HUES48 (cell line): ENCODE measurements at regions not wholly inside any gene's neighbourhood (a gene's known extent, or its start where the extent isn't known, plus 50 kb on each side); places are given as distances from the start of the nearest gene placed in this dataset.

Experiments used
- H3K27ac ChIP-seq: one replicate; pipeline ENCODE4 v1.7.0; 2013; ENCODE audit warnings: low read depth, low read length, inconsistent platforms
- H3K27me3 ChIP-seq: 2 replicates; pipeline ENCODE4 v1.6.1; 2013; ENCODE audit warnings: mild to moderate bottlenecking, low read length; ENCODE audit not compliant: control insufficient read depth, insufficient read depth
- H3K36me3 ChIP-seq: 2 replicates; pipeline ENCODE4 v1.6.1; 2013; ENCODE audit warnings: low read length; ENCODE audit not compliant: control insufficient read depth, insufficient read depth
- H3K4me1 ChIP-seq: 2 replicates; pipeline ENCODE4 v1.6.1; 2013; ENCODE audit warnings: mild to moderate bottlenecking, low read length; ENCODE audit not compliant: control insufficient read depth, insufficient read depth
- H3K4me3 ChIP-seq: 2 replicates; pipeline ENCODE4 v1.5.1; 2013; ENCODE audit warnings: mild to moderate bottlenecking, low read depth, low read length
- H3K9ac ChIP-seq: 2 replicates; pipeline ENCODE4 v1.6.1; 2013; ENCODE audit warnings: mild to moderate bottlenecking, low read depth, low read length, moderate library complexity
- H3K9me3 ChIP-seq: 2 replicates; pipeline ENCODE4 v1.6.1; 2013; ENCODE audit warnings: low read length; ENCODE audit not compliant: control insufficient read depth, insufficient read depth

- Histone ChIP-seq H3K9ac (no peak overlapping the region), H3K36me3 (no peaks in the 10 kb centered on the region), H3K27me3 (no peaks in the 10 kb centered on the region), H3K9me3 (no peaks in the 10 kb centered on the region), H3K4me1 (no peaks in the 10 kb centered on the region), H3K4me3 (no peak overlapping the region), H3K27ac (no peak overlapping the region)
Measured at GRCh38 chr2:83665894-83666293, 793.2 kb downstream of the SUCLG1 start.

- Histone ChIP-seq H3K36me3 (no peaks in the 10 kb centered on the region), H3K27ac (no peak overlapping the region), H3K4me1 (no peaks in the 10 kb centered on the region), H3K9me3 (no peaks in the 10 kb centered on the region), H3K9ac (no peak overlapping the region), H3K4me3 (no peak overlapping the region), H3K27me3 (no peaks in the 10 kb centered on the region)
Measured at GRCh38 chr2:83665154-83665553, 793.9 kb downstream of the SUCLG1 start.

GRCh38 chr2:83661711-83662110 lies 797.4 kb downstream of the SUCLG1 start:
- H3K4me1 ChIP-seq = no peaks in the 10 kb centered on the region
- no peaks in the 10 kb centered on the region for H3K9me3 ChIP-seq
- no peak overlapping the region for H3K27ac ChIP-seq
- no peak overlapping the region for H3K4me3 ChIP-seq
- H3K36me3 ChIP-seq = no peaks in the 10 kb centered on the region
- no peak overlapping the region for H3K9ac ChIP-seq
- H3K27me3 ChIP-seq = no peaks in the 10 kb centered on the region

GRCh38 chr2:83654091-83654611 lies 804.9 kb downstream of the SUCLG1 start:
- Histone ChIP-seq H3K9me3 (no peaks in the 10 kb centered on the region), H3K4me3 (no peak overlapping the region), H3K9ac (no peak overlapping the region), H3K27ac (no peak overlapping the region), H3K36me3 (no peaks in the 10 kb centered on the region), H3K4me1 (no peaks in the 10 kb centered on the region), H3K27me3 (no peaks in the 10 kb centered on the region)

DNA sequence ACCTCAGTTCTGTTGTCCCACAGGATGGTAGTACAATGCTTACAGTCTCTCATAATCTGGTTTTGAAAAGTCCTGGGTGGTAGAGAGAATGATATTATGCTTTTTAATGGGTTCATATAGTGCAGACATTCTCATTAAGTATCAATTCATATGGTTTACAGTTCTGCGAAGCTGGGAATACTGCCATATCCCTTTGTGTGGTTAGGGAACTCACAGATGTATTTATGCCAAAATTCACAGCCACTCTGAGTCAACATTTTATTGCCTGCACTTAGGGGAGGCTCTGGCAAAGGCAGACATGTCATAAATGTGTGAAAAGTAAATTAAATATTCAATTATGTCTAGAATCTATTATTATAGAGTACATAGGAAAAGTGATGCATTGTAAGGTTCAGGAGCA lies 808.2 kb downstream of the SUCLG1 start:
- no peaks in the 10 kb centered on the region for H3K4me1 ChIP-seq
- no peak overlapping the region for H3K9ac ChIP-seq
- no peak overlapping the region for H3K27ac ChIP-seq
- H3K36me3 ChIP-seq = no peaks in the 10 kb centered on the region
- H3K4me3 ChIP-seq = no peak overlapping the region
- no peaks in the 10 kb centered on the region for H3K9me3 ChIP-seq
- no peaks in the 10 kb centered on the region for H3K27me3 ChIP-seq

DNA sequence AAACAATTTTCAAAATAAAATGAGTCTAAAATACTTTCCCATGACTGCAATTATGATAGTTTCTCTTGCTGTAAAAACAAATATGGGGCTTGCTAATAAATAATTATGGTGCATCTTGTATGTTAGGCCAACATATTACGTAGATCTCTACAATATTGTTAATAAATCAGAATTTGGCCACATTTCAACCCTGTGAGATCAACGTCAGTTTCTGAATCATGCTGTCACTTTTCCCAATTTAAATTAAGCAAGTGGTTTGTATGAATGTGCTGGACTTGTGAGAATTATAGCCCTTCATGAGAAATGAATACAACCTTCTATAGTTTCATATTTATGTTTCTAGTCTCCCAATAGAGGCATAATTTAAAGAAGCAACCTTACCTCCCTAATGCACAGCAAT lies 808.9 kb downstream of the SUCLG1 start:
- no peak overlapping the region for H3K27ac ChIP-seq

DNA sequence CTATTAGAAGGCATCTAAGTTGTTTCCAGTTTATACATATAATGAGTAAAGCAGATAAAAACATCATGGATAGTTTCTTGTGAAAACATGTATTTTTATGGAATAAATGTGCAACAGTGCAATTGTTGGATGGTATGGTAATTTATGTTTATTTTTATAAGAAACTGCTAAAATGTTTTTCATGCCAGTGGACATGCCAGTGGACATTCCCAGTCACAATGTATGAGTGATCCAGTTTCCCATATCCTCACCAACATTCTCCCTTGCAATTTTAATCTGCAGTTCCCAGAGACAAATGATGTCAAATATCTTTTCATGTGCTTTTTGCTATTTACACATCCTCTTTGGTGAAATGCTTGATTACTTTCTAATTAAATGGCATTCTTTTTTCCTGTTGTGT lies 818.6 kb downstream of the SUCLG1 start:
- no peaks in the 10 kb centered on the region for H3K36me3 ChIP-seq
- H3K4me3 ChIP-seq = no peak overlapping the region
- no peak overlapping the region for H3K9ac ChIP-seq
- H3K9me3 ChIP-seq = no peaks in the 10 kb centered on the region
- H3K27ac ChIP-seq = no peak overlapping the region
- no peaks in the 10 kb centered on the region for H3K27me3 ChIP-seq
- no peaks in the 10 kb centered on the region for H3K4me1 ChIP-seq

More for the DNA sequence above, 808.9 kb downstream of the SUCLG1 start:
- Histone ChIP-seq H3K9me3 (no peaks in the 10 kb centered on the region), H3K36me3 (no peaks in the 10 kb centered on the region), H3K27me3 (no peaks in the 10 kb centered on the region), H3K4me3 (no peak overlapping the region), H3K4me1 (no peaks in the 10 kb centered on the region), H3K9ac (no peak overlapping the region)

DNA sequence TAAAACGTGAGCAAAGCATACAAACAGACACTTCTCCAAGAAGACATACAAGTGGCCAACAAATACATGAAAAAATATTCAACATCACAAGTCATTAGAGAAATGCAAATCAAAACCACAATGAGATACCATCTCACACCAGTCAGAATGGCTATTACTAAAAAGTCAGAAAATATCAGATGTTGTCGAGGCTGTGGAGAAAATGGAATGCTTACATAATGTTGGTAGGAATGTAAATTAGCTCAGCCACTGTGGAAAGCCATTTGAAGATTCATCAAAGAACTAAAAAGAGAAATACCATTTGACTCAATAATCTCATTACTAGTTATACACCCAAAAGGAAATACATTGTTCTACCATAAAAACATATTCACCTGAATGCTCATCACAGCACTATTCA lies 825.7 kb downstream of the SUCLG1 start:
- Histone ChIP-seq H3K27me3 (no peaks in the 10 kb centered on the region), H3K9me3 (no peaks in the 10 kb centered on the region), H3K27ac (no peak overlapping the region), H3K36me3 (no peaks in the 10 kb centered on the region), H3K4me3 (no peak overlapping the region), H3K9ac (no peak overlapping the region), H3K4me1 (no peaks in the 10 kb centered on the region)

DNA sequence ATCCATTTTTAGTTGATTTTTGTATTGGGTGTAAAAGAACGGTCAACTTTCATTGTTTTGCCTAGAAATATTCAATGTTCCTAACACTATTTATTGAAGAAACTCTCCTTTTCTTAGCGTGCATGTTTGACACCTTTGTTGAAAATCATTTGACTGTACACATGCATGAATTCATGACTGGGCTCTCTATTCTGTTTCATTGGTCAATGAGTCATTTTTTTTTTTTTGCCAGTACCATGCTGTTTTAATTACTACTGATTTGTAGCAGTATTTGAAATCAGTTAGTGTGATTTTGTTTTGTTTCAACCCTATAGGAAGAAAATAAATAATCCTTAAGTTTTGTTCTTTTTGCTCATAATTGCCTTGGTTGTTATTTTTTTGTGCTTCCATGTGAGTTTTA lies 828.7 kb downstream of the SUCLG1 start:
- H3K27me3 ChIP-seq = no peaks in the 10 kb centered on the region
- H3K4me1 ChIP-seq = no peaks in the 10 kb centered on the region
- no peak overlapping the region for H3K27ac ChIP-seq
- H3K9me3 ChIP-seq = no peaks in the 10 kb centered on the region
- no peak overlapping the region for H3K9ac ChIP-seq
- no peak overlapping the region for H3K4me3 ChIP-seq
- H3K36me3 ChIP-seq = no peaks in the 10 kb centered on the region

GRCh38 chr2:83615511-83615910 lies 843.6 kb downstream of the SUCLG1 start:
- no peak overlapping the region for H3K27ac ChIP-seq
- H3K9me3 ChIP-seq = peaks cover 3% of the 10 kb centered on the region; the same call in 1 of the 2 replicates
- no peaks in the 10 kb centered on the region for H3K4me1 ChIP-seq
- H3K9ac ChIP-seq = no peak overlapping the region
- no peaks in the 10 kb centered on the region for H3K36me3 ChIP-seq
- H3K27me3 ChIP-seq = no peaks in the 10 kb centered on the region
- H3K4me3 ChIP-seq = no peak overlapping the region

- Histone ChIP-seq H3K9ac (no peak overlapping the region), H3K27ac (no peak overlapping the region), H3K27me3 (no peaks in the 10 kb centered on the region), H3K4me3 (no peak overlapping the region), H3K4me1 (no peaks in the 10 kb centered on the region), H3K36me3 (no peaks in the 10 kb centered on the region), H3K9me3 (no peaks in the 10 kb centered on the region)
Measured at GRCh38 chr2:83613178-83613577, 845.9 kb downstream of the SUCLG1 start.

- H3K9me3 ChIP-seq = no peaks in the 10 kb centered on the region
- H3K27me3 ChIP-seq = no peaks in the 10 kb centered on the region
- H3K27ac ChIP-seq = no peak overlapping the region
- H3K9ac ChIP-seq = no peak overlapping the region
- H3K4me3 ChIP-seq = no peak overlapping the region
- no peaks in the 10 kb centered on the region for H3K4me1 ChIP-seq
- no peaks in the 10 kb centered on the region for H3K36me3 ChIP-seq
Measured at GRCh38 chr2:83602753-83603152, 856.3 kb downstream of the SUCLG1 start.
